ENCODE measurements at regions not wholly inside any gene's neighbourhood (a gene's known extent, or its start where the extent isn't known, plus 50 kb on each side); places are given as distances from the start of the nearest gene placed in this dataset.

- no peak overlapping the region for H3K9ac ChIP-seq
- H3K27ac ChIP-seq (ENCODE audit: low read depth in 2 of 2, low read length in 1 of 2) = no peak overlapping the region
- no peaks in the 10 kb centered on the region for H3K27me3 ChIP-seq (ENCODE audit: insufficient read depth)
- CTCF ChIA-PET = no interaction called here
- H2AFZ ChIP-seq (ENCODE audit: low read depth) = no peak overlapping the region
- H3K4me2 ChIP-seq = no peak overlapping the region
- no peaks in the 10 kb centered on the region for H3F3A ChIP-seq (replicated peaks; ENCODE audit: insufficient read depth)
- no peak for DNase-seq
- no peaks in the 10 kb centered on the region for H4K20me1 ChIP-seq (ENCODE audit: insufficient read depth)
- 15% methylated on average over 2 of the region's 2 CpGs for WGBS (ENCODE audit: low lambda C conversion rate)
- no peaks in the 10 kb centered on the region for H3K36me3 ChIP-seq (replicated peaks in 1 of 2; ENCODE audit: control insufficient read depth in 1 of 2, insufficient read depth in 2 of 2, low read length in 1 of 2)
- H3K9me2 ChIP-seq = no peaks in the 10 kb centered on the region
- H3K79me2 ChIP-seq (ENCODE audit: insufficient read depth) = no peaks in the 10 kb centered on the region
- H3K4me1 ChIP-seq (ENCODE audit: control insufficient read depth in 1 of 2, insufficient read depth in 2 of 2, low read depth in 1 of 2, low read length in 1 of 2) = no peaks in the 10 kb centered on the region
- no peaks in the 10 kb centered on the region for H3K9me3 ChIP-seq
- no peak overlapping the region for H3K4me3 ChIP-seq (ENCODE audit: low read depth in 2 of 2, low read length in 1 of 2)
- POLR2A ChIA-PET = no interaction called here
- no peak for TF ChIP-seq MXI1 (IDR thresholded peaks at IDR 0.05; ENCODE audit: low read depth, low read length)
- no peak for TF ChIP-seq CHD2 (IDR thresholded peaks at IDR 0.05; ENCODE audit: low read length, partially characterized antibody)
- TF ChIP-seq GATA2 (CRISPR knock-in tag; IDR thresholded peaks at IDR 0.05) = no peak
- TF ChIP-seq, protein P1, sequence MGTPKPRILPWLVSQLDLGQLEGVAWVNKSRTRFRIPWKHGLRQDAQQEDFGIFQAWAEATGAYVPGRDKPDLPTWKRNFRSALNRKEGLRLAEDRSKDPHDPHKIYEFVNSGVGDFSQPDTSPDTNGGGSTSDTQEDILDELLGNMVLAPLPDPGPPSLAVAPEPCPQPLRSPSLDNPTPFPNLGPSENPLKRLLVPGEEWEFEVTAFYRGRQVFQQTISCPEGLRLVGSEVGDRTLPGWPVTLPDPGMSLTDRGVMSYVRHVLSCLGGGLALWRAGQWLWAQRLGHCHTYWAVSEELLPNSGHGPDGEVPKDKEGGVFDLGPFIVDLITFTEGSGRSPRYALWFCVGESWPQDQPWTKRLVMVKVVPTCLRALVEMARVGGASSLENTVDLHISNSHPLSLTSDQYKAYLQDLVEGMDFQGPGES (IDR thresholded peaks at IDR 0.05; ENCODE audit: low read depth, low read length) = no peak
- TF ChIP-seq RCOR1 (IDR thresholded peaks at IDR 0.05; ENCODE audit: low read length) = no peak
- TF ChIP-seq PBX3 (IDR thresholded peaks at IDR 0.05) = no peak
- TF ChIP-seq, protein P2, sequence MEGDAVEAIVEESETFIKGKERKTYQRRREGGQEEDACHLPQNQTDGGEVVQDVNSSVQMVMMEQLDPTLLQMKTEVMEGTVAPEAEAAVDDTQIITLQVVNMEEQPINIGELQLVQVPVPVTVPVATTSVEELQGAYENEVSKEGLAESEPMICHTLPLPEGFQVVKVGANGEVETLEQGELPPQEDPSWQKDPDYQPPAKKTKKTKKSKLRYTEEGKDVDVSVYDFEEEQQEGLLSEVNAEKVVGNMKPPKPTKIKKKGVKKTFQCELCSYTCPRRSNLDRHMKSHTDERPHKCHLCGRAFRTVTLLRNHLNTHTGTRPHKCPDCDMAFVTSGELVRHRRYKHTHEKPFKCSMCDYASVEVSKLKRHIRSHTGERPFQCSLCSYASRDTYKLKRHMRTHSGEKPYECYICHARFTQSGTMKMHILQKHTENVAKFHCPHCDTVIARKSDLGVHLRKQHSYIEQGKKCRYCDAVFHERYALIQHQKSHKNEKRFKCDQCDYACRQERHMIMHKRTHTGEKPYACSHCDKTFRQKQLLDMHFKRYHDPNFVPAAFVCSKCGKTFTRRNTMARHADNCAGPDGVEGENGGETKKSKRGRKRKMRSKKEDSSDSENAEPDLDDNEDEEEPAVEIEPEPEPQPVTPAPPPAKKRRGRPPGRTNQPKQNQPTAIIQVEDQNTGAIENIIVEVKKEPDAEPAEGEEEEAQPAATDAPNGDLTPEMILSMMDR (IDR thresholded peaks at IDR 0.05) = no peak
- TF ChIP-seq POLR2AphosphoS5 (IDR thresholded peaks at IDR 0.05; ENCODE audit: low read depth, low read length) = no peak
- no peak for TF ChIP-seq YY1 (IDR thresholded peaks at IDR 0.05; ENCODE audit: low read depth)
- TF ChIP-seq TCF12 (IDR thresholded peaks at IDR 0.05) = no peak
- TF ChIP-seq JUND (IDR thresholded peaks at IDR 0.05) = no peak
- TF ChIP-seq MEF2A (IDR thresholded peaks at IDR 0.05; ENCODE audit: borderline replicate concordance, low read depth) = no peak
- TF ChIP-seq RXRA (IDR thresholded peaks at IDR 0.05; ENCODE audit: borderline replicate concordance, low read depth) = no peak
- TF ChIP-seq FOXM1 (IDR thresholded peaks at IDR 0.05; ENCODE audit: low read depth) = no peak
- no peak for TF ChIP-seq GABPA (IDR thresholded peaks at IDR 0.05; ENCODE audit: low read depth)
- no peak for TF ChIP-seq SIN3A (IDR thresholded peaks at IDR 0.05; ENCODE audit: borderline replicate concordance, low read depth, low read length)
- TF ChIP-seq NRF1 (IDR thresholded peaks at IDR 0.05; ENCODE audit: low read depth, low read length) = no peak
- TF ChIP-seq, protein P3, sequence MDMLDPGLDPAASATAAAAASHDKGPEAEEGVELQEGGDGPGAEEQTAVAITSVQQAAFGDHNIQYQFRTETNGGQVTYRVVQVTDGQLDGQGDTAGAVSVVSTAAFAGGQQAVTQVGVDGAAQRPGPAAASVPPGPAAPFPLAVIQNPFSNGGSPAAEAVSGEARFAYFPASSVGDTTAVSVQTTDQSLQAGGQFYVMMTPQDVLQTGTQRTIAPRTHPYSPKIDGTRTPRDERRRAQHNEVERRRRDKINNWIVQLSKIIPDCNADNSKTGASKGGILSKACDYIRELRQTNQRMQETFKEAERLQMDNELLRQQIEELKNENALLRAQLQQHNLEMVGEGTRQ (IDR thresholded peaks at IDR 0.05; ENCODE audit: borderline replicate concordance, low read depth, low read length) = no peak
- no peak for TF ChIP-seq FOSL2 (IDR thresholded peaks at IDR 0.05; ENCODE audit: borderline replicate concordance, low read depth)
These were observed 70.2 kb upstream of the CD96 start for GRCh38 chr3:111471831-111472230.
